H1 (cell line): ENCODE measurements at regions not wholly inside any gene's neighbourhood (a gene's known extent, or its start where the extent isn't known, plus 50 kb on each side); places are given as distances from the start of the nearest gene placed in this dataset.

ENCODE experiments used
- CEBPB ChIP-seq: IDR thresholded peaks from 2 replicates; pipeline ENCODE4 v1.6.1; 2012; ENCODE audit warnings: low read depth, low read length
- EGR1 ChIP-seq: IDR thresholded peaks from 2 replicates; pipeline ENCODE4 v1.6.1; 2011; ENCODE audit warnings: low read depth, low read length, borderline replicate concordance
- PHF8 ChIP-seq: fragments of 200-600 bp; sonication (generic); conservative IDR thresholded peaks from 2 replicates; pipeline ENCODE4 v1.7.1; 2012; ENCODE audit warnings: low read depth, mild to moderate bottlenecking, inconsistent platforms, low read length, moderate library complexity
- SP1 ChIP-seq: IDR thresholded peaks from 2 replicates; pipeline ENCODE4 v1.6.1; 2011; ENCODE audit warnings: low read depth, low read length

DNA sequence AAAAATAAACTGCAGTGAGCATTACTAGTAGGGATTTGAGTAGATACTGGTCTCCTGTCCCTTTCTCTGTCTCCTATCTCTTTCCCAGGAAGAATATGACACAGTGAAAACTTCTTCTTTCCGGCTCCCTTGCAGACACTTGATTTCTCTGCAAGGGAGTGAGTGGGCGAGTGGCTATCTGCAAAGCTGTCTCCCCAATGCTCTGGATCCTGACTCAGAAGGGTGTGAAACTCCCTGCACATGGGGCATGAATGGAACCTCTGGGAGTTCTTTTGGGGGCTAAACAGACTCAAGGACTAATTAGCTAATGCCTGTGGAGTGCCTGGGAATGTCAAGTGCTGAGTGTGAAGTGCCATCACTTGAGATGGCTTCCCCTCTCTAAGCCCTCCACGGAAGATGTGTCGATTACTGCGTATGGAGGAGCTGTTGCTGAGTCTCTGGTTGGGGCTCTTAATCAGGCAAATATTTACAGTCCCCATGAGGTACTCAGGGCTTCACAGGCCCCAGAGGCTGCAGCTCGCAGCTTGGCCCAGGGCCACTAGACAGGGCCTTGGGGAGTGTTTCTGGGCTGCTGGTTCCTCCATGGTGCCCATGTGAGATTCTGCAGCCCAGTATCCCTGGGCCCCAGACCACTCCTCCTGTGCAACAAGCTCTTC is 139.8 kb downstream of the RPS24 start (continued):
- TF ChIP-seq PHF8 (no peak), EGR1 (no peak), CEBPB (no peak), SP1 (no peak)
